Liver (tissue), 3 donors: ENCODE measurements at regions not wholly inside any gene's neighbourhood (a gene's known extent, or its start where the extent isn't known, plus 50 kb on each side); places are given as distances from the start of the nearest gene placed in this dataset.

Experiments
- ATF3 ChIP-seq: IDR thresholded peaks from 2 replicates; pipeline ENCODE4 v1.6.1; 2016; ENCODE audit warnings: antibody characterized with exemption
- CTCF ChIP-seq: fragments of 150-350 bp; IDR thresholded peaks from 2 replicates; pipeline ENCODE4 v1.5.1; 2017; ENCODE audit warnings: improper control_type of control experiment, low read depth, low read length; ENCODE audit not compliant: missing input control
- JUND ChIP-seq, 2 donors: IDR thresholded peaks; 2 replicates each; pipeline ENCODE4 v1.6.1; 2016; ENCODE audit warnings: antibody characterized with exemption in 2 of 2
- RXRA ChIP-seq, 2 donors: IDR thresholded peaks; 2 replicates each; pipeline ENCODE4 v1.6.1; 2017 to 2018; ENCODE audit warnings: antibody characterized with exemption in 2 of 2, mild to moderate bottlenecking in 1 of 2
- TAF1 ChIP-seq: conservative IDR thresholded peaks from 2 replicates; pipeline ENCODE4 v1.6.1; 2016; ENCODE audit warnings: antibody characterized with exemption, mild to moderate bottlenecking
- YY1 ChIP-seq: IDR thresholded peaks from 2 replicates; pipeline ENCODE4 v1.6.1; 2016; ENCODE audit warnings: antibody characterized with exemption, mild to moderate bottlenecking
- ZBTB33 ChIP-seq: IDR thresholded peaks from 2 replicates; pipeline ENCODE4 v1.6.1; 2016; ENCODE audit warnings: antibody characterized with exemption
- donor health status: healthy.
- donor health status: healthy.

- TF ChIP-seq CTCF, result no peak
- TF ChIP-seq ZBTB33, result no peak
- TF ChIP-seq ATF3, result no peak
- no peak for TF ChIP-seq YY1
- TF ChIP-seq JUND (IDR thresholded peaks at IDR 0.05), result no peak
- TF ChIP-seq TAF1, result no peak
- TF ChIP-seq RXRA (IDR thresholded peaks at IDR 0.05), result no peak
Observed at GRCh38 chr3:34947834-34948233, 691.5 kb upstream of the ARPP21 start.
